GM19351 (cell line): ENCODE measurements at regions not wholly inside any gene's neighbourhood (a gene's known extent, or its start where the extent isn't known, plus 50 kb on each side); places are given as distances from the start of the nearest gene placed in this dataset.
"Not testable (repeated sequence)": the region's sequence is repeated elsewhere in the genome, so short reads cannot be mapped to it uniquely, and the experiment has no call there.

Source experiments
- ATAC-seq: cut with Tn5 transposase; IDR thresholded peaks from one replicate; pipeline ENCODE4 v1.9.1; 2021; ENCODE audit warnings: mild to moderate bottlenecking, moderate library complexity; ENCODE audit not compliant: unreplicated experiment

GRCh38 chr1:30660241-30660640, 63.1 kb downstream of the MATN1 start:
- no peak for ATAC-seq

GRCh38 chr1:30659702-30660101, 63.7 kb downstream of the MATN1 start:
- no peak for ATAC-seq

- not testable (repeated sequence) for ATAC-seq
Observed at GRCh38 chr1:30658375-30658774, 65.0 kb downstream of the MATN1 start.

DNA sequence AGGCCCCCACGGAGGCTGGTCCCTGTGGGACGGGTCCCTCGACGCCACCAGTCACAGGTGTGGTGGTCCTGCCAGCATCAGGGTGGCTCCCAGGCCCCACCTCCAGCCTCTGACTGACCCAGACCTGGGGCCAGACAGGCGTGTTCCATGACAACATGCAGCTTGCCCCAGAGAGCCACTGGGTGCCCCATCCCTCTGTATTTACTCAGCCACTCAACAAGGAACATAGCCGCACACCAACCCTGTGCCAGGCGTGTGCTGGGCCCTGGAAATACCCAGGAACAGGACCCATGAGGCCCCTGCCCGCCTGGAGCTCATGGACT, 65.4 kb downstream of the MATN1 start:
- no peak for ATAC-seq

DNA sequence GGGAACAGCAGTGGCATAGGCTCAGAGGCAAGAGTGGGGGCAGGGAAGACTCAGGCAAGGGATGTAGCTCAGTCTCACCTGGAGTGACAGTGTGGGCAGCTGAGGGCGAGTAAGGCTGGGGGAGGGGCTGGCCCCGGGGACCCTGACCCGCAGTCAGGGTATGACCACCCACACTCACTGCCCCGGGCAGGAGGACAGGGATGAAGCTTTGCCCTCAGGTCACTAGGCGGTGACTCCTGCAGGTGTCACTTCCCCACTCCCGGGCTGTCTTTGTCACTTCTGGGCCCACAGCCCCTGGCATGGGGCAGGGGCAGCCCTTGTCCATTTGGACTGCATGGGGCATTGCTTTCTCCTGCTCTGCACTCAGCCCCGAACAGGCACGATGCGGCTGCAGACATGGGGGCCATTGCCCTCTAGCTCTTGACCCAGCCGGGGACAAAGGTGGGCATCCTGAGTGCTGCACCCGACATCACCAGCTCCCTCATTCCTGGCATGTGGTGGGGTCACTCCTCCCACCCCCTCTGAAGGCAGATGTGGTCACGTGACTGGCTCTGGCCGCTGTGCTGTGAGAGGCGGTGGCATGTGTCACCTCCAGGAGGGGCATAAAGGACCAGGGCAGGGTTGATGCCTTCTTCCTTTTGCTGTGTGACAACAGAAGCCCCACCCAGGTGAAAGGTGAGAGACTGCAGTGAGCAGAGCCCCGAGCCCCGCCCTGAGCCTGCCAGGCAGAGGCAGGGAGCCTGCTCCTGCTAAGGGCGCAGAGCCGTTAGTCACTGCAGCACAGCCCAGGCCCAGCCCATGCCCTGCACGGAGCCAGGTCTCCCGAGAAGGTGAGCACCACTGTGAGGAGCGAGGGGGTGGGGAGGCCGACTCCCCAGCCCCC, 66.0 kb downstream of the MATN1 start:
- no peak for ATAC-seq

GRCh38 chr1:30656171-30656940, 67.0 kb downstream of the MATN1 start:
- ATAC-seq = no peak

- ATAC-seq = no peak
Observed at GRCh38 chr1:30655672-30656071, 67.7 kb downstream of the MATN1 start.

DNA sequence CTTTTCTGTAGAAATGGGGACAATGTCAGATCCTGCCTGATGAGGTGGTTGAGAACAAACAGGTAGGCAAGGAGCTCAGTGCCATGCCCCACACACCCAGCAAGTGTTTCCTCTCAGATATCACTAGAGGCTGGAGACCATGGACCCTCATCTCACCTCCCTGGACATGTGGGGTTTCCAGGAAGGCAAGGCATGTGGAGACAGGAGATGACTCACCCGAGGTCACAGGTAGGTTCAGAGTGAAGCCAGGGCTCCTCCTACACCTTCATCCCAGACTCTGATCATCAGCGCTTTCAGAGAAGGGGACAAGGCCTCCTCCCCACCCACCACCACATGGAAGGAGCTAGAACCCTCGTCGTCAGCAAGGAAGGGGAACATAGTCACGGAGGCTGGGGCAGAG, 69.2 kb downstream of the MATN1 start:
- ATAC-seq = no peak

DNA sequence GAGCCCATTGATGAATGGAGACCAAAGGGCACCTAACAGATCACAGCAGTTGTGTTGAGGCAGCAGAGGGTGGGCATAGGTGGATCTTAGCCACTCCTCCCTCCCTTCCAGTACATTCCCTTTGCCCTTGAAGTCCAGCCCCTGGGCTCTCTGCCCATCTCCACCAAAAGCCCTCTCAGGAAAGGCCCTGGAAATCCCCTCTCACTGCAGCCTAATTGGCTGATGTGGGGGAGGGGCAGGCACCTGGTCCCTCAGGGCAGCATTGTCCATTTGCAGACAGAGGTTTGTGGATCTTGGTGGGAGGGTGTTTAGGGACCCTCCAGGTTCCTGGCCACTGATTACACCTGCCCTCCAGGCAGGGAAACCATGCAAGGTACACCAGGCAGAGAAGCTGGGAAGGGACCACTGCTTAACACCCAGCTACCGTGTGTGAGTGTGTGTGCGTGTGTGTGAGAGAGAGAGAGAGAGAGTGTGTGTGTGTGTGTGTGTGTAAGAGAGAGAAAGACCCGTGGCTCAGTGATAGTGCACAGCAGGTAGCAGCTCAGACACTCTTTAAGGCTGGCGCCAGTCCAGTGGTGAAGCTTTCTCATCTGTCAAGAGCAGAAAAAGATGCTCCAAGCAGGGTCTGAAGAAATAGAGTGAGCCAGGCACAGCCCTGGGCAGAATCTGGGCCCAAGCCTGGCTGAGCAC, 71.1 kb downstream of the MATN1 start:
- ATAC-seq = no peak

- not testable (repeated sequence) for ATAC-seq
Observed at GRCh38 chr1:30651395-30651794, 72.0 kb downstream of the MATN1 start.

- no peak for ATAC-seq
Observed at GRCh38 chr1:30650968-30651320, 72.4 kb downstream of the MATN1 start.

GRCh38 chr1:30650038-30650967, 73.1 kb downstream of the MATN1 start:
- no peak for ATAC-seq

- ATAC-seq = no peak
Observed at GRCh38 chr1:30649321-30649991, 73.9 kb downstream of the MATN1 start.

- no peak for ATAC-seq
Observed at GRCh38 chr1:30648408-30649000, 74.9 kb downstream of the MATN1 start.

DNA sequence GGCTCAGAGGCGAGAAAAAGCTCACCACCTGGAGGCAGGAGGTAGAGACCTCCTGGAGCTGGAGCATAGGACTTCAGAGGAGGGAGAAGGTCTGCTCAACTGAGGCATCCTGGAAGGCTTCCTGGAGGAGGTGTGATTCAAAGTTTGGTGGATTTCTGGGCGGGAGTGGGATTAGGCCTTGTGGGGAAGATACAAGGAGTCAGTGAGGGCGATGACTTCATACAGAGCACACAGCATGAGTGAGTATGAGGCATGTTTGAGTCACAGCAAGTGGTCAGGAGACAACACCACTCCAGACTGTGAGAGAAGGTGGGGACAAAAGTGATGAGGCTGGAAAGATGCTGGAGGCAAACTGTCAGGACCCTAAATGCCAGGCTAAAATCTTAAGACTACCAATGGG, 77.6 kb downstream of the MATN1 start:
- ATAC-seq = no peak

GRCh38 chr1:30642391-30643120, 80.8 kb downstream of the MATN1 start:
- ATAC-seq = no peak

GRCh38 chr1:30641572-30642353, 81.6 kb downstream of the MATN1 start:
- no peak for ATAC-seq

DNA sequence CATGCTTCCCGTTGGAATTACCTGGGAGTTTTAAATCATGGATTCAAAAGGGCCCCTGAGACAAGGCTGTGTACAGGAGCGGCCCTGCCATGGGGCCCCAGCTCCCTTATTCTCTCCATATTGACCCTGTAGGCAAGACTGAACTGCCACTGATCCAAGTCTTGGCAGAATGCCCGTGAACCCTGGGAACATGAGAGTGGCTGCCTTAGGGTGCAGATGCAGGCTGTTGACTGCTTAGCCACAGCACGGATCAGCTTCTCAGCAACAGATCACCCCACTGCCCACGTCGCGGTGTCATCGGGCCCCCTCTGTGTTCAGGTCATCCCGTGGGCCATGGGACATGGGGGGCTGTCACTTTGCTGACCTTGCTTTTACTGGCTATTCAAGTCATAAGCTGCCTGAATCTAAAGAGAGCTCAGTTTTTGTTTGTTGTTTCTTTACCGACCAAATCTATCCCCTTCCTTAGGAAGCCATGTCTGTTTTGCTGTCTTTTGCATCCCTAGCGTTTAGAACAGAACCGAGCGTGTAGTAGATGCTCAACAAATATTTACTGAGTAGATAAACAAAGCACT, 83.4 kb downstream of the MATN1 start:
- ATAC-seq = no peak
